ENCODE measurements at regions not wholly inside any gene's neighbourhood (a gene's known extent, or its start where the extent isn't known, plus 50 kb on each side); places are given as distances from the start of the nearest gene placed in this dataset.

DNA sequence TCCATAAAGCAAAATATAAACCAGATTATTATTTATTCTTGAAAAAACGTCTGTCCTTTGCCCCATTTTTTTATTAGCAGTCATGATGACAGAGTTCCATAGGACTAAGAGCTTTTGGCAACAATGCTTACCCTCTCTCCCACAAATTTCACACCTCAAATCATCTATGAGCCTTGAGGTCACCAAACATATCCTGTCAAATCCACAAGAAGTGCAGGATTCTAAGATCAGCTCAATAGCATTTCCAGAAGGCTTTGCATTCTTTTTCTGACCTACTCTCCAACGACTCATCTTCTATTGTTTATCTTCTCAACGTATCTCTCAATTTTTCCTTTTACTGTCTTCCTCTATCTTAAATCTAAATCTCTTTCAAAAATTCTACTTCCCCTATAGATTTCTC lies 619.1 kb upstream of the BCHE start:
- H3K9me3 ChIP-seq: no peaks in the 10 kb centered on the region
- H3K27ac ChIP-seq: no peak overlapping the region
- intact Hi-C loops (cut with DNase I): no loop called here
- no peak overlapping the region for H3K4me3 ChIP-seq
- no peaks in the 10 kb centered on the region for H3K4me1 ChIP-seq
- DNase-seq (ENCODE audit: extremely low spot score in 2 of 2): no peak
- no peak for TF ChIP-seq POLR2A (IDR thresholded peaks at IDR 0.05)
- TF ChIP-seq, protein P1, sequence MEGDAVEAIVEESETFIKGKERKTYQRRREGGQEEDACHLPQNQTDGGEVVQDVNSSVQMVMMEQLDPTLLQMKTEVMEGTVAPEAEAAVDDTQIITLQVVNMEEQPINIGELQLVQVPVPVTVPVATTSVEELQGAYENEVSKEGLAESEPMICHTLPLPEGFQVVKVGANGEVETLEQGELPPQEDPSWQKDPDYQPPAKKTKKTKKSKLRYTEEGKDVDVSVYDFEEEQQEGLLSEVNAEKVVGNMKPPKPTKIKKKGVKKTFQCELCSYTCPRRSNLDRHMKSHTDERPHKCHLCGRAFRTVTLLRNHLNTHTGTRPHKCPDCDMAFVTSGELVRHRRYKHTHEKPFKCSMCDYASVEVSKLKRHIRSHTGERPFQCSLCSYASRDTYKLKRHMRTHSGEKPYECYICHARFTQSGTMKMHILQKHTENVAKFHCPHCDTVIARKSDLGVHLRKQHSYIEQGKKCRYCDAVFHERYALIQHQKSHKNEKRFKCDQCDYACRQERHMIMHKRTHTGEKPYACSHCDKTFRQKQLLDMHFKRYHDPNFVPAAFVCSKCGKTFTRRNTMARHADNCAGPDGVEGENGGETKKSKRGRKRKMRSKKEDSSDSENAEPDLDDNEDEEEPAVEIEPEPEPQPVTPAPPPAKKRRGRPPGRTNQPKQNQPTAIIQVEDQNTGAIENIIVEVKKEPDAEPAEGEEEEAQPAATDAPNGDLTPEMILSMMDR (IDR thresholded peaks at IDR 0.05): no peak
- no peak for TF ChIP-seq POLR2AphosphoS5 (IDR thresholded peaks at IDR 0.05; ENCODE audit: insufficient read depth in 1 of 2, low read depth in 1 of 2)
- H3K27me3 ChIP-seq: no peaks in the 10 kb centered on the region
- no peaks in the 10 kb centered on the region for H3K36me3 ChIP-seq

DNA sequence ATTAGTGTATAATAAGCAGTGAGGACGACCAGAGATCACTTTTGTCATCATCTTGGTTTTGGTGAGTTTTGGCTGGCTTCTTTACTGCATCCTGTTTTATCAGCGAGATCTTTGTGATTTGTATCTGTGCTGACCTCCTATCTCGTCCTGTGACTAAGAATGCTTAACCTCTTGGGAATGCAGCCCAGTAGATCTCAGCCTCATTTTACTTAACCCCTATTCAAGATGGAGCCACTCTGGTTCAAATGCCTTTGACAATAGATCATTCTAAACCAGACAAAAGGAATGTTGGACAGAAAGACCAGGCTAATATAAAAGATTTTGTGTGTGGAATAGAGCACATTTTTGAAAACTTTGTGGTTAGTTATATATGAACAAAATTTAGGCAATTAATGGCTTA lies 618.5 kb upstream of the BCHE start:
- Histone ChIP-seq H3K27ac (no peak overlapping the region), H3K4me1 (no peaks in the 10 kb centered on the region), H3K4me3 (no peak overlapping the region), H3K9me3 (no peaks in the 10 kb centered on the region), H3K36me3 (no peaks in the 10 kb centered on the region), H3K27me3 (no peaks in the 10 kb centered on the region)
- TF ChIP-seq, protein P1 (IDR thresholded peaks at IDR 0.05): no peak
- TF ChIP-seq POLR2AphosphoS5 (IDR thresholded peaks at IDR 0.05; ENCODE audit: insufficient read depth in 1 of 2, low read depth in 1 of 2) (no peak), POLR2A (IDR thresholded peaks at IDR 0.05) (no peak)
- intact Hi-C loops (cut with DNase I): no loop called here
- no peak for DNase-seq (ENCODE audit: extremely low spot score in 2 of 2)

DNA sequence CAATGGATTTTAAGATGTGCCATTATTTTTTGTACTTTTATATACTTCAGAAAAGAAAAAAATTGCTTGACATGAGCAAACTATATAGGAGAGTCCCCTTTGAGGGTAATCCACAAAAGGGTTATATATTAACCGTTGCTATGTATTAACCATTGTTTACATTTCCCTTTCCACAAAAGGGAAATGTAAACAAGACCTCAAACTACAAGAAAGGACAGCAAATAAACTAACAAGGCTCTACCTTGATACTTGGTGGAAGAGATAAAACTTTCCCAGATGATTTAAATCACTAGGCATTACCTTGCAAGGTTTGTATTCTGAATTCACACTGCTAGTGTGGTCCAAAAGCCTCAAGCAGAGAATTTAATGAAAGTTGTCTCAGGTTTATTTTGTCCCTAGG lies 616.3 kb upstream of the BCHE start:
- intact Hi-C loops (cut with DNase I): no loop called here
- no peak for DNase-seq (ENCODE audit: extremely low spot score in 2 of 2)
- TF ChIP-seq POLR2A (IDR thresholded peaks at IDR 0.05) (no peak), POLR2AphosphoS5 (IDR thresholded peaks at IDR 0.05; ENCODE audit: insufficient read depth in 1 of 2, low read depth in 1 of 2) (no peak)
- TF ChIP-seq, protein P1 (IDR thresholded peaks at IDR 0.05): no peak
- no peak overlapping the region for H3K27ac ChIP-seq
- no peaks in the 10 kb centered on the region for H3K9me3 ChIP-seq
- H3K36me3 ChIP-seq: no peaks in the 10 kb centered on the region
- H3K4me3 ChIP-seq: no peak overlapping the region
- no peaks in the 10 kb centered on the region for H3K27me3 ChIP-seq
- no peaks in the 10 kb centered on the region for H3K4me1 ChIP-seq

DNA sequence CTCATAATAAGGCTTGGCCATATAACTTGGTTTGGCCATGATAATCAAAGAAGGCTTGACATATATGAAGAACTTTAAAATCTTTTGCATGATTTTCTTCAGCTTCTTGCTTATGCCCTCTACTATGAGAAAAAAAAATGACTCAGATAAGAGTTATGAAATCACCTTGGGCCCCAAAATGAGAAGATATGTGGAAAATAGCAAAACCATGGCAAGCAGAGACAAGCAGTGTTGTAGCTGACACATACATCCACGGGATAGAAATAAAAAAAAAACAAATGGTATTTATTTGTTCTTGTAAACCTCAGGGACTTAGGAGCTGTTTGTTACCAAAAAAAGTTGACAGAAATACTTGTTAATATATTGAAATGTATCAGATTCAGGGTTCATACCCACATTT lies 614.8 kb upstream of the BCHE start:
- intact Hi-C loops (cut with DNase I): no loop called here

GRCh38 chr3:166447513-166447912 lies 610.3 kb upstream of the BCHE start:
- TF ChIP-seq, protein P1 (IDR thresholded peaks at IDR 0.05): no peak
- TF ChIP-seq POLR2AphosphoS5 (IDR thresholded peaks at IDR 0.05; ENCODE audit: insufficient read depth in 1 of 2, low read depth in 1 of 2) (no peak), POLR2A (IDR thresholded peaks at IDR 0.05) (no peak)
- H3K27ac ChIP-seq: no peak overlapping the region
- intact Hi-C loops (cut with DNase I): no loop called here
- no peaks in the 10 kb centered on the region for H3K27me3 ChIP-seq
- H3K4me3 ChIP-seq: no peak overlapping the region
- H3K36me3 ChIP-seq: no peaks in the 10 kb centered on the region
- H3K4me1 ChIP-seq: no peaks in the 10 kb centered on the region
- H3K9me3 ChIP-seq: no peaks in the 10 kb centered on the region
- DNase-seq (ENCODE audit: extremely low spot score in 2 of 2): no peak

More for the DNA sequence above, 614.8 kb upstream of the BCHE start:
- Histone ChIP-seq H3K27me3 (no peaks in the 10 kb centered on the region), H3K4me1 (no peaks in the 10 kb centered on the region), H3K27ac (no peak overlapping the region), H3K36me3 (no peaks in the 10 kb centered on the region), H3K4me3 (no peak overlapping the region), H3K9me3 (no peaks in the 10 kb centered on the region)
- no peak for TF ChIP-seq POLR2AphosphoS5 (IDR thresholded peaks at IDR 0.05; ENCODE audit: insufficient read depth in 1 of 2, low read depth in 1 of 2)
- TF ChIP-seq, protein P1 (IDR thresholded peaks at IDR 0.05): no peak
- no peak for DNase-seq (ENCODE audit: extremely low spot score in 2 of 2)

Data from vagina (tissue), 2 donors.